SK-N-SH treated with all-trans-retinoic acid at 6 μM for 48 hours (cell line): ENCODE measurements at regions not wholly inside any gene's neighbourhood (a gene's known extent, or its start where the extent isn't known, plus 50 kb on each side); places are given as distances from the start of the nearest gene placed in this dataset.

Source experiments
- GLIS3 ChIP-seq: fragments of 250-450 bp; sonication (Bioruptor Pico); IDR thresholded peaks from 2 replicates; pipeline ENCODE4 v1.5.0; 2020; ENCODE audit warnings: mild to moderate bottlenecking, moderate library complexity
- OSR1 ChIP-seq: fragments of 250-450 bp; sonication (Bioruptor Pico); IDR thresholded peaks from 2 replicates; pipeline ENCODE4 v1.8.0; 2022; ENCODE audit warnings: moderate library complexity, mild to moderate bottlenecking, inconsistent platforms
- PPARA ChIP-seq: fragments of 250-450 bp; sonication (Bioruptor Pico); IDR thresholded peaks from 2 replicates; pipeline ENCODE4 v1.5.0; 2020; ENCODE audit warnings: mild to moderate bottlenecking, borderline replicate concordance
- RARB ChIP-seq: fragments of 250-450 bp; sonication (Bioruptor Pico); IDR thresholded peaks from 2 replicates; pipeline ENCODE4 v1.8.0; 2021; ENCODE audit warnings: mild to moderate bottlenecking, moderate library complexity
- ZNF8 ChIP-seq: fragments of 450-650 bp; formaldehyde crosslinking; IDR thresholded peaks from 2 replicates; pipeline ENCODE4 v1.5.0; 2020; ENCODE audit warnings: mild to moderate bottlenecking, moderate library complexity
- TF ChIP-seq, protein P1 (sequence below): fragments of 250-450 bp; sonication (Bioruptor Pico); IDR thresholded peaks from 2 replicates; pipeline ENCODE4 v1.5.1; 2020; ENCODE audit warnings: low read depth, mild to moderate bottlenecking, moderate library complexity
- TF ChIP-seq, protein P2 (sequence below): fragments of 250-450 bp; sonication (Bioruptor Pico); IDR thresholded peaks from 2 replicates; pipeline ENCODE4 v1.8.0; 2020; ENCODE audit warnings: mild to moderate bottlenecking, moderate library complexity, borderline replicate concordance

DNA sequence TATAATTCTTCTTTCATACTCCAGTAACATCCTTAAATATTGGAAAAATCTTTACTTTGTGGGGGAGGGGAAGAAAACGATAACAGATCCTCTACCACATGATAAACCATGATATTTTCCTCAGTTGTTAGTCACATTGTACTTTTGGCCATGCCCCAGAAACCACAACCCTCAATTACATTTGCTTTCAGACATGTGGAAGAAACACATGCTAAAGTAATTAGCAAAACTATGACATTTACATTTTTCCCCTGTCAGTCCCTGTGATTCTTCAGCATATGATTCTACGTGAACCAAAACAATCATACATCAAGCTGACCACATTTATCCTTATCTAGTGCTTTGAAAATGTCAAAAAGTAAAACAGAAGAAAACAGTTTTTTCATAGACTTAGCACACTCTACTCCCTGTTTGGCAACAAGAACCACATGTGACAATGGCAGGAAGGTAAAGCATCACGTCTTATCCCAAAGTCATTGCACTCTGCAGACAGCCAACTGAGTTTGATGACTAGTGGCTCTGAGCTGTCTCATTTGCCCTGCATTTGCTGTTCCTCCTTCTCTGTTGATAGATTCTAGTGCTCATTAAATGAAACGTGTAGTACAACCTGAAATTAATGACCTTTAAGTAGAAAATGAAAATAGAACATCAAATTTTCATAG is 505.8 kb upstream of the MARCKS start:
- TF ChIP-seq, protein P1, sequence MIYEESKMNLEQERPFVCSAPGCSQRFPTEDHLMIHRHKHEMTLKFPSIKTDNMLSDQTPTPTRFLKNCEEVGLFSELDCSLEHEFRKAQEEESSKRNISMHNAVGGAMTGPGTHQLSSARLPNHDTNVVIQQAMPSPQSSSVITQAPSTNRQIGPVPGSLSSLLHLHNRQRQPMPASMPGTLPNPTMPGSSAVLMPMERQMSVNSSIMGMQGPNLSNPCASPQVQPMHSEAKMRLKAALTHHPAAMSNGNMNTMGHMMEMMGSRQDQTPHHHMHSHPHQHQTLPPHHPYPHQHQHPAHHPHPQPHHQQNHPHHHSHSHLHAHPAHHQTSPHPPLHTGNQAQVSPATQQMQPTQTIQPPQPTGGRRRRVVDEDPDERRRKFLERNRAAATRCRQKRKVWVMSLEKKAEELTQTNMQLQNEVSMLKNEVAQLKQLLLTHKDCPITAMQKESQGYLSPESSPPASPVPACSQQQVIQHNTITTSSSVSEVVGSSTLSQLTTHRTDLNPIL (CRISPR knock-in tag) = no peak
- TF ChIP-seq ZNF8 (CRISPR knock-in tag) (no peak), PPARA (CRISPR knock-in tag) (no peak), GLIS3 (CRISPR knock-in tag) (no peak), RARB (CRISPR knock-in tag) (no peak), OSR1 (CRISPR knock-in tag) (no peak)
- TF ChIP-seq, protein P2, sequence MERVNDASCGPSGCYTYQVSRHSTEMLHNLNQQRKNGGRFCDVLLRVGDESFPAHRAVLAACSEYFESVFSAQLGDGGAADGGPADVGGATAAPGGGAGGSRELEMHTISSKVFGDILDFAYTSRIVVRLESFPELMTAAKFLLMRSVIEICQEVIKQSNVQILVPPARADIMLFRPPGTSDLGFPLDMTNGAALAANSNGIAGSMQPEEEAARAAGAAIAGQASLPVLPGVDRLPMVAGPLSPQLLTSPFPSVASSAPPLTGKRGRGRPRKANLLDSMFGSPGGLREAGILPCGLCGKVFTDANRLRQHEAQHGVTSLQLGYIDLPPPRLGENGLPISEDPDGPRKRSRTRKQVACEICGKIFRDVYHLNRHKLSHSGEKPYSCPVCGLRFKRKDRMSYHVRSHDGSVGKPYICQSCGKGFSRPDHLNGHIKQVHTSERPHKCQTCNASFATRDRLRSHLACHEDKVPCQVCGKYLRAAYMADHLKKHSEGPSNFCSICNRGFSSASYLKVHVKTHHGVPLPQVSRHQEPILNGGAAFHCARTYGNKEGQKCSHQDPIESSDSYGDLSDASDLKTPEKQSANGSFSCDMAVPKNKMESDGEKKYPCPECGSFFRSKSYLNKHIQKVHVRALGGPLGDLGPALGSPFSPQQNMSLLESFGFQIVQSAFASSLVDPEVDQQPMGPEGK (CRISPR knock-in tag) = no peak
